Subcutaneous abdominal adipose tissue (tissue), 5 donors: ENCODE measurements at regions not wholly inside any gene's neighbourhood (a gene's known extent, or its start where the extent isn't known, plus 50 kb on each side); places are given as distances from the start of the nearest gene placed in this dataset.
"Not testable (repeated sequence)": the region's sequence is repeated elsewhere in the genome, so short reads cannot be mapped to it uniquely, and the experiment has no call there.

Experiments used
- H3K27ac ChIP-seq: one replicate; pipeline ENCODE4 v1.7.0; 2013; ENCODE audit warnings: low read depth, mild to moderate bottlenecking, inconsistent platforms, low read length, moderate library complexity
- H3K27me3 ChIP-seq, 5 donors: one replicate each; pipeline ENCODE4 v1.7.0; 2013; ENCODE audit warnings: low read length in 5 of 5, inconsistent platforms in 1 of 5; ENCODE audit not compliant: control insufficient read depth in 5 of 5, insufficient read depth in 4 of 5
- H3K36me3 ChIP-seq, 5 donors: one replicate each; pipeline ENCODE4 v1.7.0; 2013; ENCODE audit warnings: low read length in 5 of 5; ENCODE audit not compliant: control insufficient read depth in 5 of 5, insufficient read depth in 5 of 5
- H3K4me1 ChIP-seq, 5 donors: one replicate each; pipeline ENCODE4 v1.7.0; 2013; ENCODE audit warnings: low read length in 5 of 5, mild to moderate bottlenecking in 3 of 5, moderate library complexity in 1 of 5; ENCODE audit not compliant: control insufficient read depth in 5 of 5, insufficient read depth in 5 of 5
- H3K4me3 ChIP-seq, 5 donors: one replicate each; pipeline ENCODE4 v1.7.0; 2013; ENCODE audit warnings: low read length in 5 of 5, low read depth in 1 of 5
- H3K9ac ChIP-seq, 5 donors: one replicate each; pipeline ENCODE4 v1.7.0; 2013; ENCODE audit warnings: low read length in 5 of 5, mild to moderate bottlenecking in 4 of 5, moderate library complexity in 3 of 5
- H3K9me3 ChIP-seq, 5 donors: one replicate each; pipeline ENCODE4 v1.7.0; 2013; ENCODE audit warnings: low read length in 5 of 5; ENCODE audit not compliant: control insufficient read depth in 5 of 5
- donor health status: healthy.
- donor health status: healthy.
- donor health status: healthy.
- donor health status: healthy.
- donor health status: healthy.

DNA sequence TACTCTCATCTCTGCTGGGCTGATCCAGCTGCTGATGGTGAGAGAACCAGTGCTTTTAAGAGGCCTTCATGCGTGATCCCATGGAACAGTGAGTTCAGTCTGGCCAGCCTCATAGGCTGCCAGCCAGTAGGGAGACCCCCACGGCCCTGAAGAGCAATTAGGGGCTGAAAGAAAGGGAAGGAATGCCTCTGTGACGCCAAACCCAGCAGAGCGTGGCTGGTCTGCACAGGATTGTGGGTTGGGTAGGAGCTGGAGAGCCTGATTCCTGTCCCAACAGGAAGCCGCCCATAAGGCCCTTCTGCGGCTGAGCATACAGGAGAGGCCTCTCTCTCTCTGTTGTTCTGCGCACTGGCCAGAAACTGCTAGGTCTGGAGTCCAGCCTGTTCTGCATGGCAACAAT, 181.5 kb upstream of the E2F8 start:
- peaks cover 0 to 3% (median 0%) of the 10 kb centered on the region in 5 donors for H3K27me3 ChIP-seq
- H3K4me3 ChIP-seq, result no peak overlapping the region
- H3K9ac ChIP-seq, result no peak overlapping the region
- no peak overlapping the region for H3K27ac ChIP-seq
- H3K9me3 ChIP-seq, result no peaks in the 10 kb centered on the region
- no peaks in the 10 kb centered on the region for H3K36me3 ChIP-seq
- H3K4me1 ChIP-seq, result peaks cover 0 to 21% (median 6%) of the 10 kb centered on the region in 5 donors

- H3K36me3 ChIP-seq, result no peaks in the 10 kb centered on the region
- H3K9ac ChIP-seq, result no peak overlapping the region
- peaks cover 0 to 12% (median 0%) of the 10 kb centered on the region in 5 donors for H3K4me1 ChIP-seq
- H3K27ac ChIP-seq, result no peak overlapping the region
- H3K4me3 ChIP-seq, result no peak overlapping the region
- H3K27me3 ChIP-seq, result peaks cover 0 to 3% (median 0%) of the 10 kb centered on the region in 5 donors
- H3K9me3 ChIP-seq, result no peaks in the 10 kb centered on the region
Measured at GRCh38 chr11:19420868-19421533, 180.3 kb upstream of the E2F8 start.

GRCh38 chr11:19419808-19420207, 179.1 kb upstream of the E2F8 start:
- peaks cover 0 to 3% (median 0%) of the 10 kb centered on the region in 5 donors for H3K27me3 ChIP-seq
- no peaks in the 10 kb centered on the region for H3K36me3 ChIP-seq
- peaks cover 0 to 12% (median 0%) of the 10 kb centered on the region in 5 donors for H3K4me1 ChIP-seq
- no peak overlapping the region for H3K4me3 ChIP-seq
- no peaks in the 10 kb centered on the region for H3K9me3 ChIP-seq
- H3K9ac ChIP-seq, result no peak overlapping the region
- no peak overlapping the region for H3K27ac ChIP-seq

DNA sequence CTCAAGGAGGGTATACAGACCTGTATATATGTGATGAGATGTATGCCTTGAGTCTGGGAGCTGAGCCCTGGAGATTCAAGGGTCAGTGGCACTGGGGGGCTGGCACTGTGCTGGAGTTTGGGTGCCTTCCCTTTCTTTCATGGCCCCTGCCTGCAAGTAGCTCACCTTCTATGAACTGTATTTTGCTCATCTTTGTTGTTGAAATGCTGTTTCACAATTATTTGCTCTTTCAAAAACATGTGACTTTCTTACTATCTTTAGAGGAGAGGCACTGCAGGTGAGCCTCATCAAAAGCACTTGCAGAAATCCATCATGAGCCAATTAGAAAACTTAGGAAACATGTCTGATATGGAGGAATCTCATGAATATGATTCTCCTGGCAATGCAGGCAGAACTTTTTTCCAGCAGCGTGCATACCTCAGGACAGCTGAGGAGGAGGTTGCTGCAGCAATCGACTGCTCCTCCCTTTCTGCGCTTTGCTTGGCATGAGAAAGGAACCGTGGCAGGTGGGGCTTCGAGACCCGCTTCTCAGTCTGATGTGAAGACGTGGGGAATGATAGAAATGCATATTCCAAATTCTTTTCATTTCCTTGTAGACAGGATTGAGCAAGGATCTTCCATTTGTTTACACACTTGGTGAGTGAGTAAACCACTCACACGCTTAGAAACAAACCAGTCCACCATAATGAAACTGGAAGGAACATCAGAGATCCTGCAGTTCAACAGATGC, 178.4 kb upstream of the E2F8 start:
- peaks cover 0 to 12% (median 0%) of the 10 kb centered on the region in 5 donors for H3K4me1 ChIP-seq
- H3K9ac ChIP-seq, result no peak overlapping the region
- H3K27ac ChIP-seq, result no peak overlapping the region
- no peaks in the 10 kb centered on the region for H3K36me3 ChIP-seq
- peaks cover 0 to 3% (median 0%) of the 10 kb centered on the region in 5 donors for H3K27me3 ChIP-seq
- H3K9me3 ChIP-seq, result no peaks in the 10 kb centered on the region
- H3K4me3 ChIP-seq, result no peak overlapping the region

- no peak overlapping the region for H3K4me3 ChIP-seq
- no peak overlapping the region for H3K27ac ChIP-seq
- no peaks in the 10 kb centered on the region for H3K9me3 ChIP-seq
- H3K4me1 ChIP-seq, result peaks cover 0 to 12% (median 0%) of the 10 kb centered on the region in 5 donors
- no peaks in the 10 kb centered on the region for H3K36me3 ChIP-seq
- no peak overlapping the region for H3K9ac ChIP-seq
- peaks cover 0 to 3% (median 0%) of the 10 kb centered on the region in 5 donors for H3K27me3 ChIP-seq
Measured at GRCh38 chr11:19418221-19418620, 177.5 kb upstream of the E2F8 start.

DNA sequence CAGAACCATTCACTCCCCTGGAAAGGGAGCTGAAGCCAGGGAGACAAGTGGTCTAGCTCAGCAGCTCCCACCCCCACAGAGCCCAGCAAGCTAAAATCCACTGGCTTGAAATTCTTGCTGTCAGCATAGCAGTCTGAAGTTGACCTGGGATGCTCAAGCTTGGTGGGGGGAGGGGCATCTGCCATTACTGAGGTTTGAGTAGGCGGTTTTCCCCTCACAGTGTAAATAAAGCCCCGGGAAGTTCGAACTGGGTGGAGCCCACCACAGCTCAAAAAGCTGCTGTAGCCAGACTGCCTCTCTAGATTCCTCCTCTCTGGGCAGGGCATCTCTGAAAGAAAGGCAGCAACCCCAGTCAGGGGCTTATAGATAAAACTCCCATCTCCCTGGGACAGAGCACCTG, 171.3 kb upstream of the E2F8 start:
- H3K27me3 ChIP-seq, H3K4me3 ChIP-seq, H3K27ac ChIP-seq, H3K4me1 ChIP-seq, H3K9me3 ChIP-seq, H3K9ac ChIP-seq, H3K36me3 ChIP-seq: not testable (repeated sequence)

- Histone ChIP-seq H3K4me3 (no peak overlapping the region), H3K9ac (no peak overlapping the region), H3K36me3 (no peaks in the 10 kb centered on the region), H3K27ac (no peak overlapping the region), H3K4me1 (no peaks in the 10 kb centered on the region), H3K27me3 (peaks cover 0 to 7% (median 3%) of the 10 kb centered on the region in 5 donors), H3K9me3 (no peaks in the 10 kb centered on the region)
Measured at GRCh38 chr11:19410032-19410431, 169.3 kb upstream of the E2F8 start.

- Histone ChIP-seq H3K4me1 (no peaks in the 10 kb centered on the region), H3K36me3 (no peaks in the 10 kb centered on the region), H3K9me3 (no peaks in the 10 kb centered on the region), H3K9ac (no peak overlapping the region), H3K27me3 (peaks cover 0 to 7% (median 3%) of the 10 kb centered on the region in 5 donors), H3K27ac (no peak overlapping the region), H3K4me3 (no peak overlapping the region)
Measured at GRCh38 chr11:19409307-19409706, 168.6 kb upstream of the E2F8 start.

DNA sequence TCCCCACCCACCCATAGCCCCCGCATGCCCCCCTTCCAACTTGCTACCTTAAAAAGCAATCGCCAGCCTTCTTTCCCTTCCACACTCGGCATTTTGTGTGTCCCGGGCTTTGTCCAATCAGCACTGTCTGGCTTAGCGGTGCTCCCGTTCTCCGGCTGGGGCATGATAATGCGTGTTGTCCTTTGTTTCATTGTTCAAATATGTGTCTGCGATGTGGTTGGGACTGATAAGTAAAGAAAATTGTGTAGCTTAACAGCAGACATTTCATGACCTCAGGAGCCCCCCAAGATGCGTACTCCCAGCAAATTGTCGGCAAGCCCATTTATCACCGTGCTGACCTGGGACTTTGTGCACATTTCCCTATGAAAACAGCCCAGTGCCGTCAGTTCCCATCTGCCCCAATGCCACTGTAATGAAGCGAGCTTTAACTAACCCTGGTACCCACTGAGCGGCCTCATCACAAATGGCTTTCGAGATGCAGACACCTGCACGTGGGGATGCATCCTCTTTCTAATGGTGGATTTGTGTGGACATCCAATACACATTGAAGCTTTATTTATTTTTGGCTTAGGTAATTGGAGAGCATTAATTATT, 167.0 kb upstream of the E2F8 start:
- Histone ChIP-seq H3K27me3 (peaks cover 0 to 7% (median 3%) of the 10 kb centered on the region in 5 donors), H3K4me3 (no peak overlapping the region), H3K9ac (no peak overlapping the region), H3K9me3 (no peaks in the 10 kb centered on the region), H3K36me3 (no peaks in the 10 kb centered on the region), H3K27ac (no peak overlapping the region), H3K4me1 (peaks cover 0 to 4% (median 0%) of the 10 kb centered on the region in 5 donors)

- no peaks in the 10 kb centered on the region for H3K9me3 ChIP-seq
- peaks cover 0 to 3% (median 0%) of the 10 kb centered on the region in 5 donors for H3K27me3 ChIP-seq
- H3K27ac ChIP-seq, result no peak overlapping the region
- H3K4me1 ChIP-seq, result peaks cover 0 to 4% (median 0%) of the 10 kb centered on the region in 5 donors
- H3K4me3 ChIP-seq, result no peak overlapping the region
- H3K9ac ChIP-seq, result no peak overlapping the region
- H3K36me3 ChIP-seq, result no peaks in the 10 kb centered on the region
Measured at GRCh38 chr11:19405966-19406365, 165.2 kb upstream of the E2F8 start.
